Right ventricle myocardium inferior (tissue), 1 donor: ENCODE measurements at regions not wholly inside any gene's neighbourhood (a gene's known extent, or its start where the extent isn't known, plus 50 kb on each side); places are given as distances from the start of the nearest gene placed in this dataset.

Source experiments
- ATAC-seq: fragments of 200-7000 bp; cut with Tn5 transposase; one replicate; pipeline ENCODE4 v1.9.1; 2020; ENCODE audit warnings: mild to moderate bottlenecking, moderate library complexity
- DNase-seq: peaks from one replicate; pipeline ENCODE4 v3.0.0; 2021; ENCODE audit errors: missing footprints
- intact Hi-C: fragments of 100-400 bp; cut with DNase I; formaldehyde crosslinking; loops from one replicate; pipeline ENCODE4 v1.11.0; 2022
- donor health status: DM: no; HTN: yes; CAD: no; lungs with severe emphysema.

GRCh38 chr14:104313674-104314073, 175.3 kb downstream of the KIF26A start:
- DNase-seq (no peak), ATAC-seq (no peak)
- intact Hi-C loops = no loop called here

GRCh38 chr14:104314251-104314941, 176.0 kb downstream of the KIF26A start:
- DNase-seq (no peak), ATAC-seq (no peak)
- intact Hi-C loops = no loop called here

- no peak for DNase-seq
- intact Hi-C loops = no loop called here
- ATAC-seq = no peak
Measured at GRCh38 chr14:104315169-104315568, 176.8 kb downstream of the KIF26A start.

DNA sequence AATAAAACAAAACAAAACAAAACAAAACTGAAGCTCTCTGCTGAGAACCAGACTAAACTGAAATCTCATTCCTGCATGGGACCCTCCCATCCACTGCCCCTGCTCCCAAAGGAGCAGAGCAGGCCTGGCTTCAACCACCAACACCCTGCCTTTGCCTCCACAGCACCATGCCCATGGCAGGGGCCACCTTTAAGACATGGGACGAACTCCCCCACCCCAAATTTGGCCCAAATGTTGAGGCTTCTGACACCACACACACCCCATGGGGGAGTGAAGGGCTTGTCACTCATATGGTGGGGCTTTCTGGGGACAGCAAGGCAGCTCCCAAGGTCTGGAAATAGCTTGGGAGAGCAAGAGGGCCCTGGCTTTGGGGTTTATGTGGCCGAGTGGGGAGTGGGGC, 177.2 kb downstream of the KIF26A start:
- ATAC-seq (no peak), DNase-seq (no peak)
- intact Hi-C loops = no loop called here

DNA sequence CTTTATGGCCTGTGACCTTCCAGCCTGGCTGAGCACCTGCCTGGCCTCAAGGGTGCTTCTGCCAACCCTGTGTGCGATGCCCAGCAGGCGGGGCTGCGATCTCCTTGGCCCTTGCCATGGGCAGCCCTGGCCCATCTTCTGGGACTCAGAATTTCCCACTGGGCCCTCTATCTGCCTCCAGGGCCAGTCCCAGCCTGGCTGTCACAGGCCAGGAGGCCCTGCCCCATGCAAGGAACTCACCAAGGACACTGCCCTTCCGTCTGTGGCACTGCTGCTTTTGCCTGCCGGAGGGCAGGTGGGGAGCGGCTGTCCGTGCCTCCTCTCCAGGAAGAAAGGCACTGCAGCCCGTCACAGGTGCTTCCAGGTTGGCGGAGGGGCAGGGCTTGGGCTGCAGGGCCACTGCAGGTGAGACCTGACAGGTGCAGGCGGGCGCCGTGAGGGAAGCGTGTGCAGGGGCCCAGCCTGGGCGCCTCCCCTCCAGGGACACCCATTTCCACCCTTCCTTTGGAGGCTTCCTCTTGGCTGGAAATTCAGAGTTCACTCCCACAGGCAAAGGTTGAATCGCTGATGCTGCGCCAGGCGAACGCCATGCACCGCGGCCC, 177.8 kb downstream of the KIF26A start:
- intact Hi-C loops = no loop called here
- DNase-seq (no peak), ATAC-seq (no peak)

DNA sequence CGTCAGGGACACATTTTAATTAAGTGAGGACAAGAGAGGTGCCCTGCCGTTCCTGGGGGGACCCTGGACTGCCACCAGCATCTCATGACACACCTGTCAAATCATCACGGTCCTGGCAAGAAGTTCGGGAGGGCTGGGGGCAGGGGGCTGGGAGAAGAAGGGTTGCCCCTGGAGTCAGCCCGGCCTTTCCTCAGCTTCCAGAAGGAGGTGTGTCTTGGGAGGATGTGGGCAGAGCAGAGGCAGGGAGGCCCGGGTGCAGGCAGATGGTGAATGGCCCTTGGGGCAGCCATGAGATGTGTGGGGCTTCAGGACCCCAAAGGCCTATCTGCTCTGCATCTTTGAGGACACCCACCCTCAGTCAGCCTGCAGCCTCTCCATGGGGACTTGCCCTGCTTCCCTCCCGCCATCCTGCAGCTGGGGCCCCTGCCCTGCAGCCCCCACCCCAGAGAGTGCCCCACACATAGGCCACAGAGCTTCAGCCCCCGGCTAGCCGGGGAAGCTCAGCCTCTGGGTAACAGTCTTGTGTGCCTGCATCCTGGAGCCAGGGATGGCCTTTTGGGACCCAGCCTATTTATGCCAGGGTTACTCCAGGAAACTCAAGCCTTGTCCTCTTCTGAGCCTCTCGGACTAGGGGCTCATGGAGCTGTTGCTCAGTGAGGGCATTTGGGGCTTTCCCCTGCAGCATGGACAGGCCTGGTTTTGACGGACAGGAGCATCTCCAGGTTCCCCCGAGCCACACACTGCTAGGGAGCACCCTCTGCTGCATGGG, 178.5 kb downstream of the KIF26A start:
- no peak for ATAC-seq
- intact Hi-C loops = no loop called here
- no peak for DNase-seq

DNA sequence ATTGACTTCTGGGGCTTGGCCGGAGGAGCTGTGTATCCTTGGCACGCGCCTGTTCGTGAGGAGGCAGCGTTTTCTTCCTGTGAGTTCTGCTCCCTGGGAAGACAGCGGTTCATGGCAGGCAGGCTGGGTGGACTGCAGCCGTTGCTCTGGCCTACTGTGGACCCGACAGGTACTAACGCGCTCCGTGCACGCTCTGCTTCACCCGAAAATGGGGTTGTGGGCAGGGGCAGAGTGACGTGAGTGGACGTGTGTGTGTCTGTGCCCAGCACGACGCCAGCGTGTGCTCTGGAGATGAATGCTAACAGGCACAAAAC, 179.1 kb downstream of the KIF26A start:
- DNase-seq (no peak), ATAC-seq (no peak)

GRCh38 chr14:104317975-104318557, 179.7 kb downstream of the KIF26A start:
- no peak for ATAC-seq
- intact Hi-C loops = no loop called here

More for the DNA sequence above, 179.1 kb downstream of the KIF26A start:
- intact Hi-C loops = no loop called here

GRCh38 chr14:104318558-104319490, 180.4 kb downstream of the KIF26A start:
- intact Hi-C loops = no loop called here
- DNase-seq = no peak
- ATAC-seq = peak; percentile 80

More at GRCh38 chr14:104317975-104318557, 179.7 kb downstream of the KIF26A start:
- no peak for DNase-seq

GRCh38 chr14:104319491-104320241, 181.3 kb downstream of the KIF26A start:
- intact Hi-C loops = no loop called here
- no peak for DNase-seq
- ATAC-seq = no peak

DNA sequence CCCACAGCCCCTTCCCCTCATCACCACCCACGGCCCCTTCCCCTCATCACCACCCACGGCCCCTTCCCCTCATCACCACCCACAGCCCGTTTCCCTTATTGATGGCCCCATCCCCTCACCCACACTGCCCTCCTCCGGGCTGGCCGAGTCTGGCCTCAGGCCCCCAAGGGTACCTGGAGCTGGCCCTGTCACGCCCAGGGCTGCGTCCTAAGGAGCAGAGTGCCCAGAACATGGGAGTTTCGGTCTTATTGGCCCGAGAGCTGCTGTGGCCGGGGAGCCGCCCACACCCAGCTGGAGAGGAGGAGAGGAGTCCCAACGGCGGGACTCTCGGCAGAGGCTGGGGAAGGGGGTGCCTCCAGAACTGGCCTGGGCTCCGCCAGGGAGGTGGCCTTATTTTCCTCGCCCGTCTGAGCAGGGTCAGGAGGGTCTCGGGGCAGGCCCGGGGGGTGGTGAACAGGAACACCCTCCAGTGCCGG, 182.3 kb downstream of the KIF26A start:
- no peak for DNase-seq
- intact Hi-C loops = no loop called here
- no peak for ATAC-seq

DNA sequence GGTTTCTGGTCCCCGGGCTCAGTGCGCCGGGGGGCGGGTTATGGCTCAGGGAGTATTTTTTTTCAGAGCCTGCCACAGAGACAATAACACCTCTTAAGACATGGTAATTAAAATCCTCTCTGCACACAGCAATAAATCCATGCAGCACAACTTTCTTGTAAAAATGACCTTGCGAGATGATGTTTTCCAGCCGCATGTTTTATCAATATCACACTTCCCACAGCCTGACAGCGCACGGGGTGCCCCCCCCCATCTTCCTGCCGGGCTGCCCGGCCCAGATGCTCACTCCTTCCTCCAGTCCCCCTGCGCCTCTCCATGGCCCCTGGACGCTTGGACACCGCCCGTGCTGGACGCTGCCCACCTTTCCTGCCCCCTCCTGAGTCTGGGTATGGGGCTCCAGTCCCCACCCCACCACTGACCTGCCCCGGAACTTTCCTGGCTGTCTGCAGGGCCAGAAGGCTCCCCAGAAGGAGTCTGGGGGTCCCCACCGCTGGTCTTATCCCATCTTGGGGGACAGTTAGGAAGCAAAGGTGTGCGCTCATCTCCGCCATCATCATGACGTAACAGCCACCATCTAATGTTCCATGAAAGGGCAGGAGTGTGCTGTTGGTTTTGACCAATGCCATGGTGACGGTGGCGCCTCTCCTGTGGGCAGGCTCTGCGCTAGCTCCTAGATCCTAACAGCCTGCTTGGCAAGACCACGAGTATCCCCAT, 182.9 kb downstream of the KIF26A start:
- DNase-seq (no peak), ATAC-seq (no peak)

DNA sequence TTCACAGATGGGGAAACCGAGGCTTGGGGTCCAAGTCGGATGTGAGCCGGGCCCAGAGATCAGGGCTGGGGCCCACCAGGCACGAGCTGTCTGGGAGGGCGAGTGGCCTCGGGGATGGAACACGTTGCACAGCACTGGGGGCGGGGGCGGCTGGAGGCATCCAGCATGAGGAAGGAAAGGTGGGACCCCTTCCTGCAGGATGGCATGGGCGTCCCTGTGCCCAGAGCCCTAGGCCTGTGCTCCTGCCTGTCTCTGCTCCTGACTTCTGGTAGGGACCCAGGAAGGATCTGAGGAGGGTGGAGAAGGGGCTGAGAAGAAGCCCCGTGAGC, 183.4 kb downstream of the KIF26A start:
- intact Hi-C loops = no loop called here
- DNase-seq (no peak), ATAC-seq (no peak)

More for the DNA sequence above, 182.9 kb downstream of the KIF26A start:
- intact Hi-C loops = no loop called here

DNA sequence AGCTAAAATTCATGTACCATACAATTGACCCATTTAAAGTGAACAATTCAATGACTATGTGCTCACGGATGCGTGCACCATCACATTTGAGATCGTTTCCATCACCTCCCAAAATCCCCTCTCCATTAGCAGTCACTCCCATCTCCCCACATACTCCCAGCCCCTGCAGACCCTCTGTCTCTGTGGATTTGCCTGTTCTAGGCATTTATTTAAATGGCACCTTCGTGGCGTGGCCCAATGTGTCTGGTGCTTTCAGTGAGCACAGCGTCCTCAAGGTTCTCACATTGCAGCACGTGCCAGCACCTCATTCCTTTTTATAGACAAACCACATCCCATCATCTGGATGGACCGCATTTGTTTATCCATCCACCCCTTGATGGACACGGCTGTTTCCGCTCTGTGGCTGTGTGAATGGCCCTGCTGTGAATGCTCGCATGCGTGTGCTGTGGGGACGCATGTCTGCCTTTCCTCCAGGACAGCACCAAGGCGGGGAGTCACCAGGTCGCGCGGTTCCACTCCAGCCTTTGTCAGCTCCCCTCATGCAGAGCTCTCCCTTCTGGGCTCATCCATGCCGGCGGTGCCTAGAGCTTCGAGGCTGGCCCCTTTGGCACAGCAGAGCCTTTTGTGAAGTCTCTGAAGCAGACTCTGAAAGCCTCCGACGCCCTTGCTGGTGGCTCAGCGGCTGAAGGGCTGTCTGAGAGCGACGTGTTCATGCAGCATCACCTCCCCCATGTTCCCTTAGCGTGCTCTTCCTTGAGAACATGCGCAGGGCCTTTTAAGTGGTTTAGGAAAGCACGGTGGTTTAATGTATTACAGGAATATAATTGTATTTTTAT, 184.4 kb downstream of the KIF26A start:
- DNase-seq (no peak), ATAC-seq (no peak)
- intact Hi-C loops = no loop called here

GRCh38 chr14:104323551-104324175, 185.3 kb downstream of the KIF26A start:
- DNase-seq (no peak), ATAC-seq (no peak)
- intact Hi-C loops = no loop called here

- ATAC-seq (no peak), DNase-seq (peak; percentile 21)
- intact Hi-C loops = no loop called here
Measured at GRCh38 chr14:104326848-104327247, 188.5 kb downstream of the KIF26A start.
